PC-9 (cell line): ENCODE measurements at regions not wholly inside any gene's neighbourhood (a gene's known extent, or its start where the extent isn't known, plus 50 kb on each side); places are given as distances from the start of the nearest gene placed in this dataset.

Source experiments
- CTCF ChIP-seq: fragments of 200-600 bp; sonication (generic); conservative IDR thresholded peaks from 2 replicates; pipeline ENCODE4 v1.6.1; 2017; ENCODE audit warnings: mixed run types, antibody characterized with exemption, mild to moderate bottlenecking, moderate library complexity
- EZH2 ChIP-seq: fragments of 200-600 bp; sonication (generic); IDR thresholded peaks from 2 replicates; pipeline ENCODE4 v1.8.0; 2017; ENCODE audit warnings: antibody characterized with exemption, low read depth

- TF ChIP-seq CTCF (no peak), EZH2 (no peak)
Observed at GRCh38 chr2:184528119-184528518, 70.2 kb upstream of the ZNF804A start.
